ENCODE measurements at regions not wholly inside any gene's neighbourhood (a gene's known extent, or its start where the extent isn't known, plus 50 kb on each side); places are given as distances from the start of the nearest gene placed in this dataset.

- TF ChIP-seq, protein P1, sequence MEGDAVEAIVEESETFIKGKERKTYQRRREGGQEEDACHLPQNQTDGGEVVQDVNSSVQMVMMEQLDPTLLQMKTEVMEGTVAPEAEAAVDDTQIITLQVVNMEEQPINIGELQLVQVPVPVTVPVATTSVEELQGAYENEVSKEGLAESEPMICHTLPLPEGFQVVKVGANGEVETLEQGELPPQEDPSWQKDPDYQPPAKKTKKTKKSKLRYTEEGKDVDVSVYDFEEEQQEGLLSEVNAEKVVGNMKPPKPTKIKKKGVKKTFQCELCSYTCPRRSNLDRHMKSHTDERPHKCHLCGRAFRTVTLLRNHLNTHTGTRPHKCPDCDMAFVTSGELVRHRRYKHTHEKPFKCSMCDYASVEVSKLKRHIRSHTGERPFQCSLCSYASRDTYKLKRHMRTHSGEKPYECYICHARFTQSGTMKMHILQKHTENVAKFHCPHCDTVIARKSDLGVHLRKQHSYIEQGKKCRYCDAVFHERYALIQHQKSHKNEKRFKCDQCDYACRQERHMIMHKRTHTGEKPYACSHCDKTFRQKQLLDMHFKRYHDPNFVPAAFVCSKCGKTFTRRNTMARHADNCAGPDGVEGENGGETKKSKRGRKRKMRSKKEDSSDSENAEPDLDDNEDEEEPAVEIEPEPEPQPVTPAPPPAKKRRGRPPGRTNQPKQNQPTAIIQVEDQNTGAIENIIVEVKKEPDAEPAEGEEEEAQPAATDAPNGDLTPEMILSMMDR (IDR thresholded peaks at IDR 0.05; ENCODE audit: low read depth, low read length, missing control alignments) = no peak
- DNase-seq = no peak
- H3K4me3 ChIP-seq (ENCODE audit: low read depth, low read length) = no peak overlapping the region
- in situ Hi-C loops (cut with HindIII; ENCODE audit: low pct_ligation_motif_present, low sequenced_read_pairs) = no loop called here
- H3K27me3 ChIP-seq (replicated peaks) = no peaks in the 10 kb centered on the region
- H3K27ac ChIP-seq = no peak overlapping the region
- H3K36me3 ChIP-seq (replicated peaks) = no peaks in the 10 kb centered on the region
These were observed 98.2 kb downstream of the PDCL3 start for GRCh38 chr2:100660851-100661584.

GRCh38 chr2:100662866-100663265 lies 100.1 kb downstream of the PDCL3 start:
- Histone ChIP-seq H3K27ac (no peak overlapping the region), H3K36me3 (replicated peaks) (no peaks in the 10 kb centered on the region), H3K4me3 (ENCODE audit: low read depth, low read length) (no peak overlapping the region), H3K27me3 (replicated peaks) (no peaks in the 10 kb centered on the region)
- DNase-seq = no peak
- in situ Hi-C loops (cut with HindIII; ENCODE audit: low pct_ligation_motif_present, low sequenced_read_pairs) = no loop called here
- TF ChIP-seq, protein P1 (IDR thresholded peaks at IDR 0.05; ENCODE audit: low read depth, low read length, missing control alignments) = no peak

GRCh38 chr2:100664021-100664755 lies 101.4 kb downstream of the PDCL3 start:
- no peak overlapping the region for H3K4me3 ChIP-seq (ENCODE audit: low read depth, low read length)
- H3K27ac ChIP-seq = no peak overlapping the region
- H3K36me3 ChIP-seq (replicated peaks) = no peaks in the 10 kb centered on the region
- in situ Hi-C loops (cut with HindIII; ENCODE audit: low pct_ligation_motif_present, low sequenced_read_pairs) = no loop called here
- no peak for DNase-seq
- TF ChIP-seq, protein P1 (IDR thresholded peaks at IDR 0.05; ENCODE audit: low read depth, low read length, missing control alignments) = no peak
- H3K27me3 ChIP-seq (replicated peaks) = no peaks in the 10 kb centered on the region

DNA sequence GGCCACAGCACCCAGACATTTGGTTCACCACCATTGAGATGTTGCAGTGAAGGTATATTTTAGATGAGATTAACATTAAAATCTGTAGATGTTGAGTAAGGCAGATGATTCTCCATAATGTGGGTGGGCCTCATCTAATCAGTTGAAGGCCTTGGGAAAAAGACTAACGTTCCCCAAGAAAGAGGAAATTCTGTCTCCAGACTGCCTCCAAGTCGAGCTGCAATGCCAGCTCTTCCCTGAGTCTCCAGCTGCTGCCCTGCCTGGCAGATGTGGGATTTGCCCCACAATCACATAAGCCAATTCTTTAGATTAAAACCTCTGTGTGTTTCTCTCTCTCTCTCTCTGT lies 101.9 kb downstream of the PDCL3 start:
- in situ Hi-C loops (cut with HindIII; ENCODE audit: low pct_ligation_motif_present, low sequenced_read_pairs) = no loop called here
- Histone ChIP-seq H3K4me3 (ENCODE audit: low read depth, low read length) (no peak overlapping the region), H3K36me3 (replicated peaks) (no peaks in the 10 kb centered on the region), H3K27ac (no peak overlapping the region), H3K27me3 (replicated peaks) (no peaks in the 10 kb centered on the region)
- DNase-seq = no peak
- TF ChIP-seq, protein P1 (IDR thresholded peaks at IDR 0.05; ENCODE audit: low read depth, low read length, missing control alignments) = no peak

GRCh38 chr2:100666996-100667395 lies 104.2 kb downstream of the PDCL3 start:
- DNase-seq = no peak
- H3K27ac ChIP-seq = no peak overlapping the region
- in situ Hi-C loops (cut with HindIII; ENCODE audit: low pct_ligation_motif_present, low sequenced_read_pairs) = no loop called here
- TF ChIP-seq, protein P1 (IDR thresholded peaks at IDR 0.05; ENCODE audit: low read depth, low read length, missing control alignments) = no peak
- no peaks in the 10 kb centered on the region for H3K27me3 ChIP-seq (replicated peaks)
- H3K36me3 ChIP-seq (replicated peaks) = no peaks in the 10 kb centered on the region
- no peak overlapping the region for H3K4me3 ChIP-seq (ENCODE audit: low read depth, low read length)

All from brain microvascular endothelial cell (primary cell).